UCSD-AML1 (cell line): ENCODE measurements at regions not wholly inside any gene's neighbourhood (a gene's known extent, or its start where the extent isn't known, plus 50 kb on each side); places are given as distances from the start of the nearest gene placed in this dataset.
"Not testable (repeated sequence)": the region's sequence is repeated elsewhere in the genome, so short reads cannot be mapped to it uniquely, and the experiment has no call there.

Experiments used
- DNase-seq: peaks from one replicate; lab custom pipeline; 2025; ENCODE audit not compliant: unreplicated experiment; lab: John Stamatoyannopoulos, UW

- DNase-seq: no peak
Observed at GRCh38 chr2:71961289-71962027, 186.2 kb downstream of the CYP26B1 start.

GRCh38 chr2:71959494-71959893 lies 188.2 kb downstream of the CYP26B1 start:
- DNase-seq: no peak

GRCh38 chr2:71958426-71958825 lies 189.2 kb downstream of the CYP26B1 start:
- not testable (repeated sequence) for DNase-seq

GRCh38 chr2:71952572-71953188 lies 195.0 kb downstream of the CYP26B1 start:
- DNase-seq: no peak

- DNase-seq: no peak
Observed at GRCh38 chr2:71951718-71952404, 195.8 kb downstream of the CYP26B1 start.

GRCh38 chr2:71951083-71951468 lies 196.6 kb downstream of the CYP26B1 start:
- DNase-seq: no peak

- DNase-seq: no peak
Observed at GRCh38 chr2:71950256-71951082, 197.2 kb downstream of the CYP26B1 start.

GRCh38 chr2:71949537-71949798 lies 198.2 kb downstream of the CYP26B1 start:
- no peak for DNase-seq

GRCh38 chr2:71948781-71949536 lies 198.7 kb downstream of the CYP26B1 start:
- no peak for DNase-seq

- DNase-seq: no peak
Observed at GRCh38 chr2:71947809-71948208, 199.9 kb downstream of the CYP26B1 start.

- DNase-seq: no peak
Observed at GRCh38 chr2:71945603-71945959, 202.1 kb downstream of the CYP26B1 start.

- DNase-seq: no peak
Observed at GRCh38 chr2:71944806-71945602, 202.7 kb downstream of the CYP26B1 start.

- no peak for DNase-seq
Observed at GRCh38 chr2:71944183-71944550, 203.5 kb downstream of the CYP26B1 start.

- DNase-seq: no peak
Observed at GRCh38 chr2:71943238-71944182, 204.2 kb downstream of the CYP26B1 start.

- DNase-seq: no peak
Observed at GRCh38 chr2:71941726-71942525, 205.7 kb downstream of the CYP26B1 start.

- DNase-seq: no peak
Observed at GRCh38 chr2:71940695-71941094, 207.0 kb downstream of the CYP26B1 start.

- no peak for DNase-seq
Observed at GRCh38 chr2:71939588-71940535, 207.8 kb downstream of the CYP26B1 start.
